Caco-2 (cell line): ENCODE measurements at regions not wholly inside any gene's neighbourhood (a gene's known extent, or its start where the extent isn't known, plus 50 kb on each side); places are given as distances from the start of the nearest gene placed in this dataset.

Experiments
- BruUV-seq: library from RNA; stranded (reverse); fragments of 400-500 nt; replicated peaks from 2 replicates; lab custom pipeline; 2021; lab: Mats Ljungman, UMichigan
- CTCF ChIA-PET: fragments of 300-600 bp; sonication (Branson Sonifier 250); formaldehyde crosslinking; loops from one replicate; lab custom pipeline; 2022; ENCODE audit warnings: antibody characterized with exemption; lab: Charles Lee
- POLR2A ChIA-PET: fragments of 300-600 bp; sonication (Branson Sonifier 250); formaldehyde crosslinking; loops from one replicate; lab custom pipeline; 2022; ENCODE audit warnings: antibody characterized with exemption; lab: Charles Lee
- DNase-seq, 2 experiments: peaks; one replicate each; pipeline versions ENCODE4 v3.0.0 to v3.0.0-alpha.2; 2020 to 2022
- H3K27me3 ChIP-seq: replicated peaks from 2 replicates; pipeline ENCODE4 v1.6.0; 2011; ENCODE audit warnings: low read length; ENCODE audit not compliant: control insufficient read depth, insufficient read depth
- H3K36me3 ChIP-seq: 2 replicates; pipeline ENCODE4 v1.5.1; 2011; ENCODE audit warnings: low read length; ENCODE audit not compliant: control insufficient read depth, insufficient read depth
- H3K4me1 ChIP-seq: fragments of 250-450 bp; sonication (Bioruptor Pico); 2 replicates; pipeline ENCODE4 v1.5.1; 2020; ENCODE audit warnings: mild to moderate bottlenecking
- H3K4me3 ChIP-seq: 2 replicates; pipeline ENCODE4 v1.5.1; 2011; ENCODE audit warnings: low read depth, mild to moderate bottlenecking, control low read depth, low read length
- H3K9me3 ChIP-seq: fragments of 250-450 bp; sonication (Bioruptor Pico); 2 replicates; pipeline ENCODE4 v1.5.1; 2020; ENCODE audit warnings: mild to moderate bottlenecking, moderate library complexity
- H3K27ac Mint-ChIP-seq: one replicate; pipeline ENCODE4 v1.8.0; 2022; ENCODE audit warnings: mixed read lengths; ENCODE audit not compliant: unreplicated experiment
- H3K27me3 Mint-ChIP-seq: one replicate; pipeline ENCODE4 v1.8.0; 2022; ENCODE audit warnings: mixed read lengths; ENCODE audit not compliant: insufficient read depth, unreplicated experiment
- H3K36me3 Mint-ChIP-seq: one replicate; pipeline ENCODE4 v1.8.0; 2022; ENCODE audit warnings: mild to moderate bottlenecking, mixed read lengths; ENCODE audit not compliant: insufficient read depth, unreplicated experiment
- H3K4me1 Mint-ChIP-seq: one replicate; pipeline ENCODE4 v1.8.0; 2022; ENCODE audit warnings: low read depth, mixed read lengths; ENCODE audit not compliant: unreplicated experiment
- H3K4me3 Mint-ChIP-seq: one replicate; pipeline ENCODE4 v1.8.0; 2022; ENCODE audit warnings: mild to moderate bottlenecking, moderate library complexity, mixed read lengths; ENCODE audit not compliant: unreplicated experiment
- H3K9me3 Mint-ChIP-seq: one replicate; pipeline ENCODE4 v1.8.0; 2022; ENCODE audit warnings: mixed read lengths; ENCODE audit not compliant: unreplicated experiment
- CTCF ChIP-seq, 2 experiments: fragments of 200-600 bp in 1 of 2; IDR thresholded peaks; 1 replicate in 1 of 2; 2 replicates in 1 of 2; pipeline versions ENCODE4 v1.5.1 to v1.8.0; 2011 to 2022; ENCODE audit warnings: antibody characterized with exemption in 1 of 2, control low read depth in 1 of 2, inconsistent platforms in 1 of 2, low read depth in 1 of 2, low read length in 1 of 2, mild to moderate bottlenecking in 1 of 2, moderate library complexity in 1 of 2; ENCODE audit not compliant: insufficient read depth in 1 of 2, severe bottlenecking in 1 of 2, unreplicated experiment in 1 of 2
- intact Hi-C: fragments of 100-400 bp; cut with micrococcal nuclease; formaldehyde crosslinking; loops from one replicate; pipeline ENCODE4 v1.10.0; 2022; ENCODE audit not compliant: unreplicated experiment

GRCh38 chr5:120771202-120771601 is 307.1 kb downstream of the PRR16 start:
- Histone ChIP-seq H3K4me3 (no peak overlapping the region), H3K4me1 (no peaks in the 10 kb centered on the region), H3K27me3 (no peaks in the 10 kb centered on the region), H3K9me3 (no peaks in the 10 kb centered on the region), H3K36me3 (no peaks in the 10 kb centered on the region)
- Mint-ChIP-seq H3K4me3 (no peak overlapping the region), H3K4me1 (no peaks in the 10 kb centered on the region), H3K27me3 (no peaks in the 10 kb centered on the region), H3K9me3 (no peaks in the 10 kb centered on the region), H3K36me3 (no peaks in the 10 kb centered on the region), H3K27ac (no peak overlapping the region)
- no peak for TF ChIP-seq CTCF (IDR thresholded peaks at IDR 0.05; ENCODE audit: insufficient read depth in 1 of 2, low read depth in 1 of 2, low read length in 1 of 2, severe bottlenecking in 1 of 2, unreplicated experiment in 1 of 2)
- ChIA-PET POLR2A (no interaction called here), CTCF (no interaction called here)
- no peak for DNase-seq
- intact Hi-C loops = no loop called here
- no TSS peak for BruUV-seq

- intact Hi-C loops = no loop called here
- Histone ChIP-seq H3K36me3 (no peaks in the 10 kb centered on the region), H3K27me3 (no peaks in the 10 kb centered on the region), H3K4me1 (no peaks in the 10 kb centered on the region), H3K4me3 (no peak overlapping the region), H3K9me3 (no peaks in the 10 kb centered on the region)
- ChIA-PET POLR2A (no interaction called here), CTCF (no interaction called here)
- no peak for TF ChIP-seq CTCF (IDR thresholded peaks at IDR 0.05; ENCODE audit: insufficient read depth in 1 of 2, low read depth in 1 of 2, low read length in 1 of 2, severe bottlenecking in 1 of 2, unreplicated experiment in 1 of 2)
- Mint-ChIP-seq H3K27ac (no peak overlapping the region), H3K4me3 (no peak overlapping the region), H3K4me1 (no peaks in the 10 kb centered on the region), H3K36me3 (no peaks in the 10 kb centered on the region), H3K9me3 (no peaks in the 10 kb centered on the region), H3K27me3 (no peaks in the 10 kb centered on the region)
- DNase-seq = no peak
- BruUV-seq = no TSS peak
Measured at GRCh38 chr5:120778491-120779484, 314.7 kb downstream of the PRR16 start.

GRCh38 chr5:120779674-120780073 is 315.6 kb downstream of the PRR16 start:
- no peaks in the 10 kb centered on the region for H3K27me3 ChIP-seq
- H3K36me3 ChIP-seq = no peaks in the 10 kb centered on the region
- H3K27me3 Mint-ChIP-seq = no peaks in the 10 kb centered on the region
- no peak overlapping the region for H3K4me3 ChIP-seq
- no peak for DNase-seq
- BruUV-seq = no TSS peak
- H3K4me3 Mint-ChIP-seq = no peak overlapping the region
- H3K4me1 Mint-ChIP-seq = no peaks in the 10 kb centered on the region
- H3K27ac Mint-ChIP-seq = no peak overlapping the region
- CTCF ChIA-PET = no interaction called here
- no peak for TF ChIP-seq CTCF (IDR thresholded peaks at IDR 0.05; ENCODE audit: insufficient read depth in 1 of 2, low read depth in 1 of 2, low read length in 1 of 2, severe bottlenecking in 1 of 2, unreplicated experiment in 1 of 2)
- H3K9me3 ChIP-seq = no peaks in the 10 kb centered on the region
- no peaks in the 10 kb centered on the region for H3K4me1 ChIP-seq
- intact Hi-C loops = no loop called here
- H3K9me3 Mint-ChIP-seq = no peaks in the 10 kb centered on the region
- no peaks in the 10 kb centered on the region for H3K36me3 Mint-ChIP-seq
- POLR2A ChIA-PET = no interaction called here
